ENCODE measurements at regions not wholly inside any gene's neighbourhood (a gene's known extent, or its start where the extent isn't known, plus 50 kb on each side); places are given as distances from the start of the nearest gene placed in this dataset.

DNA sequence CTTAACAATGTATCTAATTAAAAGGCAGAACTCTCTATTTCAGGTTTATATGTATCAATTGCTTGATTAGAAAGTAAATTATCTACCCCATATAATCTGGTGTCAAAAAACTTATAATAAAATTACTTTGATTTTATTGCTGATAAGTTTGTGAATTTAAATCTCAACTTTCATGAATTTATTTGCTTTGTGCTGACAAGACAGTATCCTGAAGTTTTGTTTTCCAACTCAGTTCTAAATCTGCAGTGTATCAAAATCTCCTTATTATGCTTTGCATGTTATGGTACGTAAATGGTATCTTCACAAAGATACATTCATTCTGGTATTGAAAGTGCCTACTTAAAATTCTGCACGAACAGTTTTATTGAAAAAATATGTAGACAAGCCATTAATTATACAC is 78.5 kb upstream of the ZNF717 start:
- Histone ChIP-seq H3K27ac (ENCODE audit: low read depth, low read length) (no peak overlapping the region), H3K4me2 (ENCODE audit: insufficient read depth in 1 of 2, low read depth in 2 of 2, low read length in 2 of 2) (no peak overlapping the region), H2AK5ac (ENCODE audit: low read depth, low read length) (no peak overlapping the region), H3K79me2 (ENCODE audit: control insufficient read depth in 1 of 2, insufficient read depth in 2 of 2, low read length in 2 of 2) (no peaks in the 10 kb centered on the region), H3K18ac (ENCODE audit: extremely low read depth, low read length) (no peak overlapping the region), H4K91ac (replicated peaks; ENCODE audit: insufficient read length, low read length) (no peak overlapping the region), H3K27me3 (replicated peaks in 1 of 4; ENCODE audit: control insufficient read depth in 3 of 4, extremely low read depth in 1 of 4, insufficient read depth in 3 of 4, low read length in 3 of 4) (no peaks in the 10 kb centered on the region), H3K14ac (ENCODE audit: insufficient read length) (no peak overlapping the region), H3K4ac (replicated peaks; ENCODE audit: insufficient read length, low read depth, low read length) (no peak overlapping the region), H2BK20ac (ENCODE audit: low read length) (no peak overlapping the region), H3K56ac (replicated peaks; ENCODE audit: insufficient read length, low read depth, low read length) (no peak overlapping the region), H3K23ac (ENCODE audit: insufficient read length) (no peak overlapping the region), H2BK15ac (ENCODE audit: low read length) (no peak overlapping the region), H4K5ac (ENCODE audit: insufficient read length, low read depth, low read length) (no peak overlapping the region), H2BK12ac (ENCODE audit: low read depth, low read length) (no peak overlapping the region), H3K4me3 (ENCODE audit: extremely low read depth in 1 of 4, insufficient read depth in 2 of 4, low read depth in 3 of 4, low read length in 4 of 4) (no peak overlapping the region), H3K23me2 (ENCODE audit: low read depth, low read length) (no peaks in the 10 kb centered on the region), H4K20me1 (replicated peaks in 1 of 2; ENCODE audit: control insufficient read depth in 1 of 2, insufficient read depth in 2 of 2, low read length in 2 of 2) (no peaks in the 10 kb centered on the region), H2BK120ac (replicated peaks; ENCODE audit: low read depth, low read length) (no peak overlapping the region), H2AFZ (ENCODE audit: low read length) (no peak overlapping the region), H3K9me3 (ENCODE audit: insufficient read depth in 2 of 2, low read depth in 1 of 2, low read length in 1 of 2) (no peaks in the 10 kb centered on the region), H3K4me1 (replicated peaks in 1 of 4; ENCODE audit: control insufficient read depth in 3 of 4, insufficient read depth in 4 of 4, low read length in 3 of 4) (no peaks in the 10 kb centered on the region), H2BK5ac (ENCODE audit: low read depth, low read length) (no peak overlapping the region), H3K9ac (replicated peaks in 1 of 4; ENCODE audit: extremely low read depth in 1 of 4, low read depth in 3 of 4, low read length in 3 of 4) (no peak overlapping the region), H4K8ac (ENCODE audit: extremely low read depth, insufficient read depth, low read length) (no peak overlapping the region), H3K36me3 (ENCODE audit: control insufficient read depth in 2 of 4, insufficient read depth in 4 of 4, low read length in 3 of 4) (no peaks in the 10 kb centered on the region), H3K79me1 (ENCODE audit: low read depth, low read length) (no peaks in the 10 kb centered on the region)
- 69% methylated on average over 2 of the region's 2 CpGs; no CpG with 5 or more reads in 1 of the 2 experiments for WGBS, 2 experiments (ENCODE audit: extremely low coverage in 1 of 2, insufficient coverage in 1 of 2, insufficient read length in 1 of 2, insufficient replicate concordance in 2 of 2, low coverage in 1 of 2, low lambda C conversion rate in 2 of 2, missing lambda C conversion rate in 1 of 2)
- POLR2A ChIA-PET (ENCODE audit: partially characterized antibody), result no interaction called here
- no peak for FAIRE-seq
- CTCF ChIA-PET (ENCODE audit: partially characterized antibody), result no interaction called here
- no peak for TF ChIP-seq JUND (IDR thresholded peaks at IDR 0.05; ENCODE audit: low read length)
- no peak for TF ChIP-seq SAP30 (IDR thresholded peaks at IDR 0.05; ENCODE audit: insufficient read depth, insufficient replicate concordance, low read length)
- no peak for TF ChIP-seq GABPA (IDR thresholded peaks at IDR 0.05; ENCODE audit: borderline replicate concordance, insufficient read depth, low read length)
- TF ChIP-seq SIX5 (IDR thresholded peaks at IDR 0.05; ENCODE audit: low read depth, low read length), result no peak
- TF ChIP-seq JUN (IDR thresholded peaks at IDR 0.05; ENCODE audit: low read depth, low read length), result no peak
- TF ChIP-seq KDM5A (IDR thresholded peaks at IDR 0.05; ENCODE audit: low read length), result no peak
- no peak for TF ChIP-seq KDM1A (IDR thresholded peaks at IDR 0.05; ENCODE audit: borderline replicate concordance, low read length)
- no peak for TF ChIP-seq GTF2F1 (IDR thresholded peaks at IDR 0.05; ENCODE audit: borderline replicate concordance, low read depth, low read length)
- TF ChIP-seq NANOG (IDR thresholded peaks at IDR 0.05; ENCODE audit: insufficient read depth, low read depth, low read length, poor library complexity, severe bottlenecking), result no peak
- no peak for DNase-seq (ENCODE audit: low read depth in 1 of 2, low spot score in 2 of 2)

All from H1 (cell line).